D341Med (cell line): ENCODE measurements at regions not wholly inside any gene's neighbourhood (a gene's known extent, or its start where the extent isn't known, plus 50 kb on each side); places are given as distances from the start of the nearest gene placed in this dataset.

Experiments used
- DNase-seq: peaks from one replicate; pipeline ENCODE4 v3.0.0; 2012; ENCODE audit warnings: low spot score

DNA sequence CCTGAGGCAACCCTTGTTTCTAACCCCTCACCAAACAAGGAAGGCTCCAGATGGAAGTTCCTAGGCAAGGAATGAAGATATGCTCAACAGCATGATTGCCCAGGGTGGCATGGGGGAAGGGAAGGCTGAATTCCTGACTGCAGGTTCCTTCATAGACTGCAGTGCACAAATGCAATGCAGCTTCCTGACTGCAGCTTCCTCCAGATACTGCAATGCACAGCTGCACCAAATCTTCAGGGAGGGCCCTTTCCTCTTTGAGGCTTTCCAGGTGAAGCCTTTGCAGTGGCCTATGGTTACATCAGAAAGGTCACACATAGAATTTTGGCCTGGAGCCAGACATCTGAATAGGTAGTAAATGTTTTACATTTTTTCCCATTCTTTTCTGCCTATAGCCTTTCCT lies 58.8 kb upstream of the DYNAP start:
- no peak for DNase-seq

DNA sequence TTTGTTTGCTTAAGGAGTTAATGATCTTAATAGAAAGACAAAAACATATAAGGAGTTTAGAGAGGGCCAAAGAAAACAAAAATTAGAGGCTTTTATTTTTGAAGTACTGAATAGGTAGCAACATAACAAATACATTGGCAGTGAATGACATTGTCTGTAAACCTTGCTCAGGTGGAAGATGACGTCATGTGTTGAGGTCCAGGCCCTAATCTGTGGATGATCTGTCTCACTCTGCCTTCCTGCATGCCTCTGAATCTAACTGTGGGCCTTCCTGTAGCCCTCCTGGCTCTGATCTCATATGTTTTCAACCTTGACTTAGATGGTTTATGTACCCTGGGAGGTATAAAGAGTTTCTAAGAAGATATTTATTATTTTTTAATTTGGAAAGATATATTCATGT lies 58.1 kb upstream of the DYNAP start:
- no peak for DNase-seq
